Upper lobe of right lung (tissue), 1 donor: ENCODE measurements at regions not wholly inside any gene's neighbourhood (a gene's known extent, or its start where the extent isn't known, plus 50 kb on each side); places are given as distances from the start of the nearest gene placed in this dataset.

Experiments
- ATAC-seq: fragments of 200-7000 bp; cut with Tn5 transposase; one replicate; pipeline ENCODE4 v1.9.1; 2020; ENCODE audit warnings: mild to moderate bottlenecking, moderate library complexity
- DNase-seq: peaks from one replicate; pipeline ENCODE4 v3.0.0-alpha.2; 2020
- H3K27ac ChIP-seq: fragments of 200-600 bp; one replicate; pipeline ENCODE4 v1.8.0; 2022
- H3K27me3 ChIP-seq: fragments of 200-600 bp; one replicate; pipeline ENCODE4 v1.8.0; 2022; ENCODE audit warnings: mild to moderate bottlenecking
- H3K36me3 ChIP-seq: fragments of 200-600 bp; one replicate; pipeline ENCODE4 v1.8.0; 2022
- H3K4me1 ChIP-seq: fragments of 200-600 bp; one replicate; pipeline ENCODE4 v1.8.0; 2022
- H3K4me3 ChIP-seq: fragments of 200-600 bp; one replicate; pipeline ENCODE4 v1.8.0; 2022; ENCODE audit warnings: mild to moderate bottlenecking
- H3K9me3 ChIP-seq: fragments of 200-600 bp; one replicate; pipeline ENCODE4 v1.8.0; 2022
- CTCF ChIP-seq: fragments of 200-600 bp; IDR thresholded peaks from one replicate; pipeline ENCODE4 v1.8.0; 2022; ENCODE audit warnings: antibody characterized with exemption
- intact Hi-C: fragments of 100-400 bp; cut with DNase I; formaldehyde crosslinking; loops from one replicate; pipeline ENCODE4 v1.11.0; 2022
- donor health status: DM: no; HTN: yes; CAD: no; lungs with severe emphysema.

GRCh38 chr9:88738709-88739108 lies 203.7 kb downstream of the NXNL2 start:
- Histone ChIP-seq H3K4me1 (peaks cover 5% of the 10 kb centered on the region), H3K36me3 (no peaks in the 10 kb centered on the region), H3K27ac (no peak overlapping the region), H3K27me3 (no peaks in the 10 kb centered on the region), H3K4me3 (no peak overlapping the region), H3K9me3 (no peaks in the 10 kb centered on the region)
- no peak for DNase-seq
- intact Hi-C loops: no loop called here
- TF ChIP-seq CTCF: no peak
- ATAC-seq: no peak

- H3K27me3 ChIP-seq: no peaks in the 10 kb centered on the region
- DNase-seq: no peak
- TF ChIP-seq CTCF: no peak
- ATAC-seq: no peak
- H3K27ac ChIP-seq: no peak overlapping the region
- no peaks in the 10 kb centered on the region for H3K9me3 ChIP-seq
- no peaks in the 10 kb centered on the region for H3K36me3 ChIP-seq
- intact Hi-C loops: no loop called here
- H3K4me1 ChIP-seq: peaks cover 5% of the 10 kb centered on the region
- no peak overlapping the region for H3K4me3 ChIP-seq
Observed at GRCh38 chr9:88739373-88739772, 204.4 kb downstream of the NXNL2 start.

GRCh38 chr9:88740844-88741243 lies 205.9 kb downstream of the NXNL2 start:
- TF ChIP-seq CTCF: no peak
- H3K4me3 ChIP-seq: no peak overlapping the region
- no peaks in the 10 kb centered on the region for H3K9me3 ChIP-seq
- no peaks in the 10 kb centered on the region for H3K36me3 ChIP-seq
- intact Hi-C loops: no loop called here
- no peak for DNase-seq
- no peaks in the 10 kb centered on the region for H3K27me3 ChIP-seq
- H3K27ac ChIP-seq: no peak overlapping the region
- no peak for ATAC-seq
- H3K4me1 ChIP-seq: peaks cover 5% of the 10 kb centered on the region

GRCh38 chr9:88741335-88741734 lies 206.4 kb downstream of the NXNL2 start:
- Histone ChIP-seq H3K27ac (no peak overlapping the region), H3K36me3 (no peaks in the 10 kb centered on the region), H3K4me1 (peaks cover 9% of the 10 kb centered on the region), H3K9me3 (no peaks in the 10 kb centered on the region), H3K27me3 (no peaks in the 10 kb centered on the region), H3K4me3 (no peak overlapping the region)
- TF ChIP-seq CTCF: peak; percentile 32
- intact Hi-C loops: no loop called here
- ATAC-seq (no peak), DNase-seq (no peak)

- no peak overlapping the region for H3K4me3 ChIP-seq
- H3K4me1 ChIP-seq: peaks cover 21% of the 10 kb centered on the region
- intact Hi-C loops: no loop called here
- TF ChIP-seq CTCF: no peak
- no peak for DNase-seq
- H3K36me3 ChIP-seq: no peaks in the 10 kb centered on the region
- no peaks in the 10 kb centered on the region for H3K27me3 ChIP-seq
- H3K27ac ChIP-seq: no peak overlapping the region
- H3K9me3 ChIP-seq: no peaks in the 10 kb centered on the region
- peak; percentile 49 for ATAC-seq
Observed at GRCh38 chr9:88742483-88742882, 207.5 kb downstream of the NXNL2 start.

GRCh38 chr9:88742905-88743304 lies 207.9 kb downstream of the NXNL2 start:
- TF ChIP-seq CTCF: no peak
- intact Hi-C loops: no loop called here
- Histone ChIP-seq H3K27ac (no peak overlapping the region), H3K36me3 (no peaks in the 10 kb centered on the region), H3K27me3 (no peaks in the 10 kb centered on the region), H3K4me3 (no peak overlapping the region), H3K4me1 (peaks cover 22% of the 10 kb centered on the region), H3K9me3 (no peaks in the 10 kb centered on the region)
- DNase-seq: no peak
- ATAC-seq: no peak
